ENCODE measurements at regions not wholly inside any gene's neighbourhood (a gene's known extent, or its start where the extent isn't known, plus 50 kb on each side); places are given as distances from the start of the nearest gene placed in this dataset.

GRCh38 chr9:27752069-27752468 lies 178.8 kb upstream of the C9orf72 start:
- no peak for DNase-seq

GRCh38 chr9:27755846-27756245 lies 182.6 kb upstream of the C9orf72 start:
- DNase-seq, result no peak

- DNase-seq, result no peak
Measured at GRCh38 chr9:27756418-27756817, 183.1 kb upstream of the C9orf72 start.

GRCh38 chr9:27763831-27764230 lies 190.6 kb upstream of the C9orf72 start:
- no peak for DNase-seq

DNA sequence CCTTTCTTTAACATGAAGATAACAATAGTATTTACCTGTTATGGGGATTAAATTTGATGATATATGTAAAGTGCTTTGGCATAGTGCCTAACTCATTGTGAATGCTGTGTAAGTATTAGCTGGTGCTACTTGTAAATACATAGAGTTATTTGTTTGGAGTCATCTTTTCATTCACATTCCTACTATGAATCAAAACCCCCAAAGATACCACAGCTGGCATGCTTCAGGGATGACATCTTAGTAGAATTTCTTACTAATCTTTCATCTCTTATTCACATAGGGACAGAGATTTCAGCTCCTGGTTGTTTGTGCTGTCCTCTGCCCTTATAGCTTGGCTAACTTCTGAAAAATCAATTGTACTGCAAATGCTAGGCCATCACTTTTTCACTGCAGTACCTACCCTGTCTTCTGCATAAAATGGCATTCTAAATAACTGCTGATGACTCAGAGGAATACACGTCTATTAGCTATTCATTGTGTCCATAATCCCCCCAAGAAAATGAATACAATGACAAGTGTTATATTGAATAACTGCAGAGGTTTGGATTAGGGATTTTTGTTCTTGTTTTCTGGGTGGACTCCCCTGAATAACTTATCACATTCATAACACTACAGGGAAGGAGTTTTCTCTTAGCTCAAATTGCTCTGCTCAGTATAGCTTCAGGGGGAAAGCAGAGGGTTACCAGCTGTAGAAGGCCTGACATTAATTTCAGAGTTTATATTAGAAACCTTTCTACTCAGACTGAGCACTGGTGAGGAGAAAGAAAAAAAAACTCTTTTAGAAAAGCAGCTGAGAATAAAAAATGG lies 192.2 kb upstream of the C9orf72 start:
- no peak for DNase-seq

GRCh38 chr9:27766073-27766835 lies 193.0 kb upstream of the C9orf72 start:
- no peak for DNase-seq

DNA sequence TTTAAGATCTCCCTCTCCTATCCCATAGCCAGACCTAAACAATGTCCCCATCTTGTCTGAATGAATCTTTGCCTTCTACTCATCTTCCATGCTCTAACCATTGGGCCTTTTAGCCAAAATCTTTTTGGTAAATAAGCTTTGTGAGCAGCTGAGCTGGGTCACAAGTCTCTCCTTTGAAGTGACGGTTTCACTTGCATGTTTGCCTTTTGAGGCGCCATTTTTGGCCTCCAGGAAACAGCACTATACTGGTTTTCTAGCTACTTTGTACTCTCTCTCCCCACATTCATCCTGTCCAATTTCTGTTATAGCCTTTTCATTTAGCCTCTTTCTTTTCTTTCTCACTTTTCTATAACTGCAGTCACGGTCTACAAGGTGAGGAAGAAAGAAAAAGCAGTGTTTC lies 195.5 kb upstream of the C9orf72 start:
- DNase-seq, result no peak

GRCh38 chr9:27770541-27770940 lies 197.3 kb upstream of the C9orf72 start:
- DNase-seq, result no peak

DNA sequence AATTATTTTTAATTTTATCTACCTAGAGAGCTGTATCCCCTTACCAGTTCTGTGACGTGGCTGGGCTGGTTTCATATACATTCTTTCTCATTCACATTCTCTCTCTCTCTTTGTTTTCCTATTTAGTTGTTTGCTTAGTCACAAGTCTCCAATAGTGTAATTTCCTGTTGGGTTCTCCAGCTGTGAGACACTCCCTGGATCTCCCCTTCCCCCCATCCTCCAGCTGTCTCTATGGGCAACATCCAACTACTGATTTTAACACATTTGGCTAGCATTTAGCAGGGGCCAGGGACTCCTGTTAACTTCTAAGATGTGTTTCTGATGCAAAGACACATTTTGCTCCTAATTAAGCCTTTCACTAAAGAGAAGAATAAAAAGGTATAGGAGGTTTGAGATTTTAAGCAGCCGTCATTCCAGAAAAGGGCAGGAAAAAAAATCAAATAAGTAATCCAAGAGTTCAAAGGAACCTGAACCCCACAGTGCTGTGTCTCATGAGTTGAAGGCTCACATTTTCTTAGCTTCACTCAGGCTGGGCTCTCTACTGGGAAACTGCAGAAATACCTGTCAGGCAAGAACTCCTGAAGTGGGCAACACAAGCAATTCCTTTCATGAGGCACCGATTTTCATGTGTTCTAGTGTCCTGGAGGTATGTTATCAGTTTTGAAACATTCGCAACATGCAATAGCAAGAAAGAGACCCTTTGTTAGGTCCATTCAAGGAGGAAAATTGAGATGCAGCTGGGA lies 198.7 kb upstream of the C9orf72 start:
- DNase-seq, result no peak

- DNase-seq, result no peak
Measured at GRCh38 chr9:27784847-27785713, 211.8 kb upstream of the C9orf72 start.

- no peak for DNase-seq
Measured at GRCh38 chr9:27785714-27786100, 212.4 kb upstream of the C9orf72 start.

DNA sequence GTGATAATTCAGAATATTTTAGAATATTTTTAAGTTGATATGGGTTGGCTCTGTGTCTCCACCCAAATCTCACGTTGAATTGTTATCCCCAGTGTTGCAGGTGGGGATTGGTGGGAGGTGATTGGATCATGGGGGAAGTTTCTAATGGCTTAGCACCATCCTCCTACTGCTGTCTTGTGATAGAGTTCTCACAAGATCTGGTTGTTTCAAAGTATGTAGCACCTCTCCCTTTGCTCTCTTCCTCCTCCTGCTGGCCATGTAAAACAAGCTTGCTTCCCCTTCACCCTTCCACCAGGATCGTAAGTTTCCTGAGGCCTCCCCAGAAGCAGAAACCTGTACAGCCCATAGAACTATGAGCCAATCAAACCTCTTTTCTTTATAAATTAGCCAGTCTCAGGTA lies 214.6 kb upstream of the C9orf72 start:
- DNase-seq, result no peak

DNA sequence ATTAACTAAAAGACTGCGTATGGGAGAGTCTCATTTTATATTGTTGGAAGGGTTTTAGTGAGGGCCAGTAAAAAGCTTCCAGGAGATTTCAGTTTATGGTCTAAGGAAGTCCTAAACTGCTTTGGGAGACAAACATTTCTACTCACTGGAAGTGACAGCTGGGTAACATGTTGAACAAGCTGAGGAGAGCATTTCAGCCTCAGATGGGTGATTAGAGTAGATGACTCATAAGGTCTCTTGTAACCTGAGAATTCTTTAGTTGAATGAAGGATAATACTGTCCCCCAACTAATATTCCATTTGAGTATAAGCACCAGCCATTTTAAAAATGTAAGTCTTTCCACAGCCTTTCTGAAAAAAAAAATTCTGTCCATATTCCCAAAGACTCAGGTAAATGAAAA lies 218.0 kb upstream of the C9orf72 start:
- no peak for DNase-seq

GRCh38 chr9:27792971-27793689 lies 219.8 kb upstream of the C9orf72 start:
- DNase-seq, result no peak

- no peak for DNase-seq
Measured at GRCh38 chr9:27799326-27799725, 226.0 kb upstream of the C9orf72 start.

GRCh38 chr9:27800159-27800558 lies 226.9 kb upstream of the C9orf72 start:
- no peak for DNase-seq

DNA sequence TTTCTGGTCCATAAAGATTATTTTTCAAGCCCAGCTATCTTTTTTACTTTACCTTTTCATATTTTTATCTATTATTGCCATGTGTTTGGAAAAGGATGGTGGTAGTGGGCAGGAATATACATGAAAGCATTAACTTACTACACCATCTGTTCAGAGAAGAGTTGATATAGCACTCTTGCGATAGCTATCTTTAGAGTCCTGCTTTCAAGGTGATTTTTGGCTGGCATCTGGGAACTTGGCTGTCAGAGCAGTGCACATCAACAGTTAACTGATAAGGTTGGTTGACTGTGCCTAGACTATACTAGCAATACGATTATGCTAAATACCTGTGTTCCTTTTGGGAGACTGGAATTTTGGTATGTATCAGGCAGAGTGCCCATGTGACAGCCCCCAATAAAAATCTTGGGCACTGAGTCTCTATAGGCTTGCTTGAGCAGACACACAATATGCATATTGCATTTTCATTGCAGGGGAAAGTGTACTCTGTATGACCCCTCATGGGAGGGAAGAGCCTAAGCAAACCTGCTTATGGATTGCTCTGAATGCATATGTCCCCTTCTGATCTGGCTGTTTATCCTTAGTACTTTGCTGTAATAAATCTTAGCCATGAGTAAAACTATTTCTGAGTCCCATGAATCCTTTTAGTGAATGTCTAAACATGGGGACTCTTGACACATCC lies 227.6 kb upstream of the C9orf72 start:
- DNase-seq, result no peak

- no peak for DNase-seq
Measured at GRCh38 chr9:27801545-27801944, 228.3 kb upstream of the C9orf72 start.

GRCh38 chr9:27802418-27802817 lies 229.1 kb upstream of the C9orf72 start:
- no peak for DNase-seq

DNA sequence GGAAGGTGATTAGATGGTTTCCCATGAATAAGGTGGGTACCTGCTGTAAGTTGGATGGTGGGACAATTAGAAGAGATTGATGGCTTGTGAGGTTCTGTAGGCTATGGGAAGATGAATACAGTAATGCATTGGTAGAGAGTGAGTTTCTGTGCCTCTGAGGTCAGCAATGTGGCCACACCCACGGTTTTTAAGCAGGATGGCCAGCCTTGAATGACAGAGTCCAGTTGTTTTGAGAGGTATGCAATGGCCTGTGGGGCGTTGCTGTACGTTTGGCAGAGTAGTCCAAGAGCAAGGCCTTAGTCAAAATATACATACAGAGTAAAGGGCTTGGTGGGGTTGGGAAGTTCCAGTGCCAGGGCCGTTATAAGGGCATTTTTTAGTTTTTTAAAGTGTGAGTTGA lies 235.6 kb upstream of the C9orf72 start:
- DNase-seq, result no peak

DNA sequence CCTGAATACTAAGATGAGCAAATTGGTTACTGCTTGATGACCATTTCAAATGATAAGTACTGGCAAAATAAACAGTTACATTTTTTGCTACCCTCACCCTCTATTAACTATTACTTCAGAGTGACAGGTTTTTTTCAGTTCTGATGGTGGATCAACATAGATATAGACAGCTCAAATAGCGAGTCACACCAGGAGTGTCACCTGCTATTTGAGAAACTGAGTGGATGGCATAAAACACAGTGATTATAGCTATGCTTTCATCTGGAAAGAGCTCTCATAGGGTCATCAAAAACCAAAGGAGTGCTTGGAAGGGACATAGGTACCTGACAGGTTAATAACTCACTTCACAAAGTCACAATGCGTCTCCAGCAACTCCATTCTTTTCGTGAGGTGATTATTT lies 244.5 kb upstream of the C9orf72 start:
- DNase-seq, result no peak
